Mesenchymal stem cell (in vitro differentiated cells and primary cell): ENCODE measurements at regions not wholly inside any gene's neighbourhood (a gene's known extent, or its start where the extent isn't known, plus 50 kb on each side); places are given as distances from the start of the nearest gene placed in this dataset.

ENCODE experiments used
- DNase-seq: peaks from one replicate; pipeline ENCODE4 v3.0.0-alpha.2; 2013
- H2AFZ ChIP-seq: one replicate; pipeline ENCODE4 v1.6.1; 2013; ENCODE audit warnings: low read depth, mild to moderate bottlenecking, control low read depth, inconsistent platforms, low read length, moderate library complexity
- H2AK5ac ChIP-seq: 2 replicates; pipeline ENCODE4 v1.6.1; 2013; ENCODE audit warnings: low read length, moderate library complexity, mild to moderate bottlenecking, inconsistent platforms; ENCODE audit not compliant: severe bottlenecking
- H2BK120ac ChIP-seq: one replicate; pipeline ENCODE4 v1.6.1; 2013; ENCODE audit warnings: low read depth, mild to moderate bottlenecking, inconsistent platforms, low read length, moderate library complexity
- H2BK12ac ChIP-seq, 2 experiments: one replicate each; pipeline ENCODE4 v1.6.1; 2013; ENCODE audit warnings: inconsistent platforms in 2 of 2, low read length in 2 of 2, mild to moderate bottlenecking in 2 of 2, moderate library complexity in 2 of 2, control low read depth in 1 of 2
- H2BK15ac ChIP-seq: one replicate; pipeline ENCODE4 v1.6.1; 2013; ENCODE audit warnings: mild to moderate bottlenecking, low read depth, inconsistent platforms; ENCODE audit not compliant: poor library complexity, severe bottlenecking
- H2BK5ac ChIP-seq: 2 replicates; pipeline ENCODE4 v1.6.1; 2013; ENCODE audit warnings: low read depth, mild to moderate bottlenecking, low read length, control low read depth, inconsistent platforms; ENCODE audit not compliant: poor library complexity, severe bottlenecking
- H3K14ac ChIP-seq, 2 experiments: one replicate each; pipeline ENCODE4 v1.6.1; 2013; ENCODE audit warnings: inconsistent platforms in 2 of 2, low read length in 2 of 2, control low read depth in 1 of 2, mild to moderate bottlenecking in 1 of 2, moderate library complexity in 1 of 2
- H3K18ac ChIP-seq, 2 experiments: one replicate each; pipeline ENCODE4 v1.6.1; 2013; ENCODE audit warnings: inconsistent platforms in 2 of 2, low read length in 2 of 2, control low read depth in 1 of 2, low read depth in 1 of 2, mild to moderate bottlenecking in 1 of 2
- H3K23ac ChIP-seq, 2 experiments: one replicate each; pipeline ENCODE4 v1.6.1; 2013; ENCODE audit warnings: inconsistent platforms in 2 of 2, low read length in 2 of 2, mild to moderate bottlenecking in 2 of 2, moderate library complexity in 2 of 2, control low read depth in 1 of 2
- H3K27ac ChIP-seq: 2 replicates; pipeline ENCODE4 v1.5.1; 2013; ENCODE audit warnings: mild to moderate bottlenecking, moderate library complexity, low read length, control low read depth, inconsistent platforms; ENCODE audit not compliant: poor library complexity, severe bottlenecking
- H3K27me3 ChIP-seq, 2 experiments: 2 replicates each; pipeline versions ENCODE4 v1.6.1 to v1.7.0; 2013; ENCODE audit warnings: low read length in 2 of 2, mild to moderate bottlenecking in 2 of 2, moderate library complexity in 2 of 2, control low read depth in 1 of 2, inconsistent platforms in 1 of 2; ENCODE audit not compliant: control insufficient read depth in 1 of 2, insufficient read depth in 1 of 2
- H3K36me3 ChIP-seq, 2 experiments: 2 replicates each; pipeline versions ENCODE4 v1.6.1 to v1.7.0; 2013; ENCODE audit warnings: low read length in 2 of 2, control low read depth in 1 of 2, inconsistent platforms in 1 of 2, low read depth in 1 of 2, mild to moderate bottlenecking in 1 of 2; ENCODE audit not compliant: insufficient read depth in 2 of 2, control insufficient read depth in 1 of 2
- H3K4ac ChIP-seq, 2 experiments: one replicate each; pipeline ENCODE4 v1.6.1; 2013; ENCODE audit warnings: inconsistent platforms in 2 of 2, low read length in 2 of 2, mild to moderate bottlenecking in 2 of 2, moderate library complexity in 2 of 2, control low read depth in 1 of 2, low read depth in 1 of 2
- H3K4me1 ChIP-seq: 2 replicates; pipeline ENCODE4 v1.6.1; 2013; ENCODE audit warnings: low read depth, low read length, control low read depth; ENCODE audit not compliant: control insufficient read depth, insufficient read depth
- H3K4me2 ChIP-seq: 2 replicates; pipeline ENCODE4 v1.6.1; 2013; ENCODE audit warnings: low read length, mild to moderate bottlenecking, inconsistent platforms; ENCODE audit not compliant: poor library complexity, severe bottlenecking
- H3K4me3 ChIP-seq, 2 experiments: 2 replicates each; pipeline versions ENCODE4 v1.5.1 to v1.7.0; 2013; ENCODE audit warnings: low read length in 2 of 2, mild to moderate bottlenecking in 2 of 2, control low read depth in 1 of 2, low read depth in 1 of 2; ENCODE audit not compliant: insufficient read depth in 1 of 2
- H3K79me1 ChIP-seq: replicated peaks from 2 replicates; pipeline ENCODE4 v1.6.1; 2013; ENCODE audit warnings: mild to moderate bottlenecking, control low read depth, low read length, inconsistent platforms; ENCODE audit not compliant: poor library complexity, severe bottlenecking
- H3K9ac ChIP-seq: 2 replicates; pipeline ENCODE4 v1.7.0; 2013; ENCODE audit warnings: mild to moderate bottlenecking, low read length, moderate library complexity
- H3K9me3 ChIP-seq: 2 replicates; pipeline ENCODE4 v1.7.0; 2013; ENCODE audit warnings: mild to moderate bottlenecking, low read length; ENCODE audit not compliant: control insufficient read depth
- H4K8ac ChIP-seq: one replicate; pipeline ENCODE4 v1.6.1; 2013; ENCODE audit warnings: inconsistent platforms, mild to moderate bottlenecking, low read length, moderate library complexity
- H4K91ac ChIP-seq: one replicate; pipeline ENCODE4 v1.6.1; 2013; ENCODE audit warnings: mild to moderate bottlenecking, low read length, inconsistent platforms
- WGBS: methylation state at CpG from one replicate; pipeline ENCODE4 v1.1.7; 2013; ENCODE audit warnings: mixed read lengths; 5-methylcytosine and 5-hydroxymethylcytosine counted together

DNA sequence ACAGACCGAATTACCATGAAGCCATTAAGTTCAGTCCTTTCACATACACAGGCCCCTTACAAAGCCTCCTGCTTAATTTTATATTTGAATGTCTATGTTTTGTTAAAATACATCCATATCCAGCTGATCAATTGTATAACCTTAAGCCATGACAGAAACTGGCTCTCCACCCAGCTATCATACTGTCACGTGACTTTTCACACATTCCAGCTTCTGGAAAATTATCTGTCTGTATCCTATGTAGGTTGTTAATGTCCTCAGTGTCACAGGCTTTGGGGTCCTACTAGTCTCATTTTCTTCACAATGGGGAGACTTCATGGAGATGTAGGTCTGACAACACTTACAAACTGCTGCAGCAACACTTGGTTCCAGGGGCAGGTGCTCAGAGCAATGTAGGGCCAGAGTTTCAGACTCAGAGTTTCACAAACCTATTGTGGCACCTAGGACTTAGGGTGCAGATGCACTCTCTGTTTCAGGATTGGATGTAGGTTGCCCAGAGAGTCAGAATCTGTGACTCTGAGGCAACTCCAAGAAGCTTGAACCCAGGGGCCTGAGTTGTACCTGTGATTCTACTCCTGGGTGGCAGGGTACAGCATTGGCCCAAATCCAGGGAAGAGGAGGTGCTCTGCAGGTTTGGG, 69.6 kb upstream of the PCDH20 start:
- Histone ChIP-seq H3K4me2 (no peak overlapping the region), H3K9ac (no peak overlapping the region)

DNA sequence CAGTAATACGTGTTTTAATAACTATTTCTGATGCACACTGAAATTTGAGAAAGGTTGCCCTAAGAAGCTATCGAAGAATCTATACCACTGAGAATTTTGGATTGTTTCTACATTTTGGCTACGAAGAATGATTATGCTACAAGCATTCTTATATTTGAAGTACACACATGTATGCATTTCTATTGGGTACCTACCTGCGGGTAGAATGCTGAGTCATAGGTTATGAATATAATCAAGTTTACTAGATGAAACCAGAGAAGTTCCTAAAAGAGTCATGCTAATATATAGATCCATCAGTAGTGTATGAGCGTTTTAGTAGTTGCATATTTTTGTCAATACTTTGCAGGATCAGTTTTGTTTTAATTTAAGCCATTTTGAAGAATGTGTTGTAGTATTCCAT, 62.0 kb upstream of the PCDH20 start:
- Histone ChIP-seq H3K9ac (no peak overlapping the region), H3K4ac (no peak overlapping the region), H3K79me1 (no peaks in the 10 kb centered on the region), H3K4me2 (no peak overlapping the region), H3K9me3 (no peaks in the 10 kb centered on the region), H4K8ac (no peak overlapping the region), H3K4me3 (no peak overlapping the region), H2BK5ac (no peak overlapping the region), H3K36me3 (no peaks in the 10 kb centered on the region), H2BK15ac (no peak overlapping the region), H3K23ac (no peak overlapping the region), H3K27me3 (no peaks in the 10 kb centered on the region), H3K14ac (no peak overlapping the region), H4K91ac (no peak overlapping the region), H2AFZ (no peak overlapping the region), H3K4me1 (no peaks in the 10 kb centered on the region), H3K27ac (no peak overlapping the region), H3K18ac (no peak overlapping the region), H2BK12ac (no peak overlapping the region), H2BK120ac (no peak overlapping the region), H2AK5ac (no peak overlapping the region)
- no peak for DNase-seq
- 76% methylated on average over 2 of the region's 5 CpGs for WGBS

More for the DNA sequence above, 69.6 kb upstream of the PCDH20 start:
- H3K79me1 ChIP-seq, result no peaks in the 10 kb centered on the region
- H3K4ac ChIP-seq, result no peak overlapping the region
- H2BK12ac ChIP-seq, result no peak overlapping the region
- H3K9me3 ChIP-seq, result no peaks in the 10 kb centered on the region
- no peak overlapping the region for H2AFZ ChIP-seq
- no peaks in the 10 kb centered on the region for H3K27me3 ChIP-seq
- H3K36me3 ChIP-seq, result no peaks in the 10 kb centered on the region
- no peak overlapping the region for H3K27ac ChIP-seq
- H2AK5ac ChIP-seq, result no peak overlapping the region
- no peak overlapping the region for H2BK15ac ChIP-seq
- no CpG with 5 or more reads among the region's 2 CpGs for WGBS
- H2BK120ac ChIP-seq, result no peak overlapping the region
- H2BK5ac ChIP-seq, result no peak overlapping the region
- no peak overlapping the region for H3K18ac ChIP-seq
- no peak overlapping the region for H3K14ac ChIP-seq
- no peak overlapping the region for H4K91ac ChIP-seq
- no peak overlapping the region for H3K4me3 ChIP-seq
- H3K23ac ChIP-seq, result no peak overlapping the region
- no peak overlapping the region for H4K8ac ChIP-seq
- no peak for DNase-seq
- H3K4me1 ChIP-seq, result no peaks in the 10 kb centered on the region

DNA sequence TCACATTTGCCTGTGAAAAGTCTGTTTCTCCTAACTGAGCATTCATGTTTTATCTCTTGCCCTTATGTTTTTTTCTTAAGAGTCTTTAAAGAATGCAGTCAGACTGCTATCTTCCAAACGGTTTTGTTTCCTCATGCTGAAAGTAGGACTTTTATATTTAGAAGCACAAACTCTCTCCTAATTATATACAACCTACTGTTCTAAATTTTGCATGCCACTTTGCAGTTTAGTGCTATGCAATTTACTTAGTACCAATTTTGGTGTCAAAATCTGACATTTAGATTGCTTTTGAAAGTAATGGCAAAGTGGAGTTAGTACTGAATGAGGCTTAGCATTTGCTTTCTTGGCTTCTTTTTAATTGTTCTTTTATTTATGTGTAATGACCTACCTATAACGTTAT, 55.1 kb upstream of the PCDH20 start:
- DNase-seq, result no peak
- no peak overlapping the region for H3K4ac ChIP-seq
- no peak overlapping the region for H2BK15ac ChIP-seq
- no peak overlapping the region for H3K4me3 ChIP-seq
- no peaks in the 10 kb centered on the region for H3K79me1 ChIP-seq
- H3K18ac ChIP-seq, result no peak overlapping the region
- H3K27me3 ChIP-seq, result no peaks in the 10 kb centered on the region
- no peaks in the 10 kb centered on the region for H3K4me1 ChIP-seq
- no peak overlapping the region for H3K9ac ChIP-seq
- no peak overlapping the region for H2BK12ac ChIP-seq
- H2BK5ac ChIP-seq, result no peak overlapping the region
- no CpG with 5 or more reads among the region's 2 CpGs for WGBS
- H4K91ac ChIP-seq, result no peak overlapping the region
- no peak overlapping the region for H3K4me2 ChIP-seq
- no peak overlapping the region for H2AFZ ChIP-seq
- H2BK120ac ChIP-seq, result no peak overlapping the region
- H3K23ac ChIP-seq, result no peak overlapping the region
- H3K9me3 ChIP-seq, result no peaks in the 10 kb centered on the region
- H3K36me3 ChIP-seq, result no peaks in the 10 kb centered on the region
- no peak overlapping the region for H2AK5ac ChIP-seq
- no peak overlapping the region for H4K8ac ChIP-seq
- H3K14ac ChIP-seq, result no peak overlapping the region
- H3K27ac ChIP-seq, result no peak overlapping the region

DNA sequence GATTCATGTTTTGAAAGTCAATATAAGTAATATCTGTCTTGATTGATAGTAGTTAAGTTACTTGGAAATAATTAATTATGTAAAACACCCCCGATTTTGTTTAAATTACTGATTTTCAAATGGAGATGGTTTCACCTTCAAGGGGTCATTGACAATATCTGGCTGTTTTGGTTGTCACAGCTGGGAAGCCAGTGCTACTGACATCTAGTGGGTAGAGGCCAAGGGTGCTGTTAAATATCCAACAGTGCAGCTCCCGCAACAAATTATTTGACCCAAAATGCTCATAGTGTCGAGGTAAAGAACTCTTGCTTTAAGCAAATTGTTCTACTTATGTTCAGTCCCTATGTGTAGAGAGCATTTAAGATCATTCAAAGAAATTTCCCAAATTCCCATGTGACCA, 50.6 kb upstream of the PCDH20 start:
- Histone ChIP-seq H2AK5ac (no peak overlapping the region), H3K4me3 (no peak overlapping the region), H3K4me1 (no peaks in the 10 kb centered on the region), H3K9me3 (no peaks in the 10 kb centered on the region), H3K36me3 (no peaks in the 10 kb centered on the region), H3K4ac (no peak overlapping the region), H3K4me2 (no peak overlapping the region), H4K91ac (no peak overlapping the region), H2BK15ac (no peak overlapping the region), H2AFZ (no peak overlapping the region), H3K27me3 (no peaks in the 10 kb centered on the region), H3K27ac (no peak overlapping the region), H2BK12ac (no peak overlapping the region), H3K18ac (no peak overlapping the region), H3K79me1 (no peaks in the 10 kb centered on the region), H2BK5ac (no peak overlapping the region), H3K9ac (no peak overlapping the region), H3K23ac (no peak overlapping the region), H2BK120ac (no peak overlapping the region), H3K14ac (no peak overlapping the region), H4K8ac (no peak overlapping the region)
- WGBS, result no CpG with 5 or more reads among the region's 3 CpGs
- DNase-seq, result no peak
